ENCODE measurements at regions not wholly inside any gene's neighbourhood (a gene's known extent, or its start where the extent isn't known, plus 50 kb on each side); places are given as distances from the start of the nearest gene placed in this dataset.

- TF ChIP-seq CTCF (IDR thresholded peaks at IDR 0.05 in 2 of 3, conservative IDR thresholded peaks at IDR 0.05 in 1 of 3; ENCODE audit: control insufficient read depth in 2 of 3, extremely low read depth in 1 of 3, insufficient read depth in 1 of 3, low read depth in 3 of 3, low read length in 3 of 3) = no peak
- TF ChIP-seq JUND (IDR thresholded peaks at IDR 0.05; ENCODE audit: low read depth, low read length) = no peak
- no peak for TF ChIP-seq TAF1 (IDR thresholded peaks at IDR 0.05; ENCODE audit: borderline replicate concordance, low read depth, low read length)
- TF ChIP-seq GABPA (IDR thresholded peaks at IDR 0.05; ENCODE audit: low read depth) = no peak
- TF ChIP-seq POLR2A (IDR thresholded peaks at IDR 0.05; ENCODE audit: low read depth, low read length) = no peak
- TF ChIP-seq ZNF384 (IDR thresholded peaks at IDR 0.05; ENCODE audit: borderline replicate concordance, low read depth, low read length) = no peak
- TF ChIP-seq ZBTB33 (IDR thresholded peaks at IDR 0.05) = no peak
- TF ChIP-seq RFX5 (IDR thresholded peaks at IDR 0.05; ENCODE audit: low read depth, low read length) = no peak
- TF ChIP-seq USF2 (IDR thresholded peaks at IDR 0.05; ENCODE audit: borderline replicate concordance, low read depth, low read length) = no peak
- TF ChIP-seq NRF1 (conservative IDR thresholded peaks at IDR 0.05; ENCODE audit: low read depth, low read length) = no peak
- no peak for TF ChIP-seq SUZ12 (IDR thresholded peaks at IDR 0.05; ENCODE audit: unreplicated experiment)
Observed at GRCh38 chr11:119784421-119784820, 55.4 kb upstream of the NECTIN1 start.
